HEK293T (cell line): ENCODE measurements at regions not wholly inside any gene's neighbourhood (a gene's known extent, or its start where the extent isn't known, plus 50 kb on each side); places are given as distances from the start of the nearest gene placed in this dataset.

Source experiments
- ARNT ChIP-seq: fragments of 450-650 bp; IDR thresholded peaks from 2 replicates; pipeline ENCODE4 v1.6.1; 2017; ENCODE audit warnings: mild to moderate bottlenecking
- CTBP1 ChIP-seq: fragments of 450-650 bp; IDR thresholded peaks from 2 replicates; pipeline ENCODE4 v1.6.1; 2016; ENCODE audit warnings: borderline replicate concordance
- HDGF ChIP-seq: fragments of 450-650 bp; IDR thresholded peaks from 2 replicates; pipeline ENCODE4 v1.6.1; 2017; ENCODE audit warnings: antibody characterized with exemption, borderline replicate concordance
- TARDBP ChIP-seq: fragments of 450-650 bp; IDR thresholded peaks from 2 replicates; pipeline ENCODE4 v1.6.1; 2016

DNA sequence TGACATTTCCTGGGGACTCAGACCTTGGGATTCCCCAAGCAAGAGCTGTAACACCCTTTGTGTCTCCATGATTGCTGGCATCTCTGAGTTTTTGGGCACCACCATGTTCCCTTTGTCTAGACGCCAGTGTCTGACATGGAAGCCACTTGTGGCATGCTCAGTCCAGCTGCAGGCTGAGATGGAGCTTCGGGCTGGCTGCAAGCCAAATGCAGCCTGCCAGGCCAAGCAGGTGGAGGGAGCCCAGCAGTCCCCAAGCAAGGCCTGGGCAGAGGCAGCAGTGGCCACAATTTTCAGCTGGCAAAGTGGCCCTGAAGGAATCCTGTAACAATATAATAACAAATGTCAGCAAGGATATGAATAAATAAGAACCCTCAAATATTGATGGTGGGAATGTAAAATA, 86.2 kb upstream of the ABCB5 start:
- no peak for TF ChIP-seq ARNT
- no peak for TF ChIP-seq TARDBP
- TF ChIP-seq CTBP1, result no peak
- no peak for TF ChIP-seq HDGF
